Large intestine (tissue), 3 donors: ENCODE measurements at regions not wholly inside any gene's neighbourhood (a gene's known extent, or its start where the extent isn't known, plus 50 kb on each side); places are given as distances from the start of the nearest gene placed in this dataset.

ENCODE experiments used
- DNase-seq, 2 donors: peaks; one replicate each; pipeline versions ENCODE4 v3.0.0 to v3.0.0-alpha.2; 2013
- H3K27ac ChIP-seq: one replicate; pipeline ENCODE4 v1.5.1; 2013; ENCODE audit warnings: low read length
- H3K27me3 ChIP-seq: 2 replicates; pipeline ENCODE4 v1.6.1; 2013; ENCODE audit warnings: low read length; ENCODE audit not compliant: control insufficient read depth, insufficient read depth
- H3K36me3 ChIP-seq: 2 replicates; pipeline ENCODE4 v1.6.1; 2013; ENCODE audit warnings: low read length; ENCODE audit not compliant: control insufficient read depth, insufficient read depth
- H3K4me1 ChIP-seq: one replicate; pipeline ENCODE4 v1.6.1; 2013; ENCODE audit warnings: low read length; ENCODE audit not compliant: control insufficient read depth, insufficient read depth
- H3K4me3 ChIP-seq: one replicate; pipeline ENCODE4 v1.5.1; 2013; ENCODE audit warnings: low read length
- H3K9me3 ChIP-seq: one replicate; pipeline ENCODE4 v1.6.1; 2013; ENCODE audit warnings: mild to moderate bottlenecking, low read depth, low read length, moderate library complexity; ENCODE audit not compliant: control insufficient read depth
- WGBS: methylation state at CpG from one replicate; pipeline ENCODE4 v1.1.5; 2013; ENCODE audit warnings: low lambda C conversion rate; ENCODE audit not compliant: insufficient coverage; 5-methylcytosine and 5-hydroxymethylcytosine counted together

GRCh38 chr13:39856714-39857113 lies 201.3 kb downstream of the COG6 start:
- Histone ChIP-seq H3K36me3 (no peaks in the 10 kb centered on the region), H3K4me3 (no peak overlapping the region), H3K27ac (no peak overlapping the region), H3K4me1 (no peaks in the 10 kb centered on the region), H3K27me3 (no peaks in the 10 kb centered on the region), H3K9me3 (no peaks in the 10 kb centered on the region)
- WGBS: no CpG with 5 or more reads among the region's 8 CpGs
- DNase-seq: no peak

- no CpG with 5 or more reads among the region's 2 CpGs for WGBS
Measured at GRCh38 chr13:39858794-39859193, 203.3 kb downstream of the COG6 start.

GRCh38 chr13:39859898-39860297 lies 204.4 kb downstream of the COG6 start:
- WGBS: no CpG with 5 or more reads among the region's 3 CpGs
- no peak overlapping the region for H3K4me3 ChIP-seq
- no peaks in the 10 kb centered on the region for H3K36me3 ChIP-seq

More at GRCh38 chr13:39858794-39859193, 203.3 kb downstream of the COG6 start:
- Histone ChIP-seq H3K36me3 (no peaks in the 10 kb centered on the region), H3K9me3 (no peaks in the 10 kb centered on the region), H3K4me1 (no peaks in the 10 kb centered on the region), H3K27ac (no peak overlapping the region), H3K4me3 (no peak overlapping the region), H3K27me3 (no peaks in the 10 kb centered on the region)
- DNase-seq: no peak

GRCh38 chr13:39862900-39863299 lies 207.4 kb downstream of the COG6 start:
- DNase-seq: no peak
- Histone ChIP-seq H3K9me3 (no peaks in the 10 kb centered on the region), H3K4me3 (no peak overlapping the region), H3K4me1 (no peaks in the 10 kb centered on the region), H3K27me3 (no peaks in the 10 kb centered on the region), H3K36me3 (no peaks in the 10 kb centered on the region), H3K27ac (no peak overlapping the region)
- WGBS: no CpG with 5 or more reads among the region's 2 CpGs

More at GRCh38 chr13:39859898-39860297, 204.4 kb downstream of the COG6 start:
- Histone ChIP-seq H3K27ac (no peak overlapping the region), H3K4me1 (no peaks in the 10 kb centered on the region), H3K27me3 (no peaks in the 10 kb centered on the region), H3K9me3 (no peaks in the 10 kb centered on the region)
- DNase-seq: no peak

- WGBS: 96% methylated on average over 5 of the region's 5 CpGs
- H3K4me1 ChIP-seq: no peaks in the 10 kb centered on the region
Measured at GRCh38 chr13:39864221-39864620, 208.8 kb downstream of the COG6 start.

GRCh38 chr13:39866722-39867121 lies 211.3 kb downstream of the COG6 start:
- no peak overlapping the region for H3K27ac ChIP-seq
- no peaks in the 10 kb centered on the region for H3K9me3 ChIP-seq
- no peaks in the 10 kb centered on the region for H3K4me1 ChIP-seq
- no peak overlapping the region for H3K4me3 ChIP-seq
- WGBS: 88% methylated on average over 1 of the region's 1 CpG
- DNase-seq: no peak
- no peaks in the 10 kb centered on the region for H3K36me3 ChIP-seq
- H3K27me3 ChIP-seq: no peaks in the 10 kb centered on the region

More at GRCh38 chr13:39864221-39864620, 208.8 kb downstream of the COG6 start:
- Histone ChIP-seq H3K4me3 (no peak overlapping the region), H3K27me3 (no peaks in the 10 kb centered on the region), H3K36me3 (no peaks in the 10 kb centered on the region), H3K27ac (no peak overlapping the region), H3K9me3 (no peaks in the 10 kb centered on the region)
- DNase-seq: no peak

GRCh38 chr13:39867807-39868206 lies 212.3 kb downstream of the COG6 start:
- no CpG with 5 or more reads among the region's 2 CpGs for WGBS
- no peak overlapping the region for H3K4me3 ChIP-seq
- H3K4me1 ChIP-seq: no peaks in the 10 kb centered on the region
- DNase-seq: no peak
- no peaks in the 10 kb centered on the region for H3K36me3 ChIP-seq
- H3K27ac ChIP-seq: no peak overlapping the region
- no peaks in the 10 kb centered on the region for H3K9me3 ChIP-seq
- no peaks in the 10 kb centered on the region for H3K27me3 ChIP-seq

GRCh38 chr13:39870197-39870747 lies 214.8 kb downstream of the COG6 start:
- Histone ChIP-seq H3K4me1 (no peaks in the 10 kb centered on the region), H3K27me3 (no peaks in the 10 kb centered on the region), H3K36me3 (no peaks in the 10 kb centered on the region), H3K27ac (no peak overlapping the region), H3K9me3 (no peaks in the 10 kb centered on the region), H3K4me3 (no peak overlapping the region)
- no peak for DNase-seq
- WGBS: 60% methylated on average over 1 of the region's 2 CpGs

- H3K9me3 ChIP-seq: no peaks in the 10 kb centered on the region
- H3K36me3 ChIP-seq: no peaks in the 10 kb centered on the region
- H3K4me3 ChIP-seq: no peak overlapping the region
- no peak for DNase-seq
- no peaks in the 10 kb centered on the region for H3K4me1 ChIP-seq
- H3K27me3 ChIP-seq: no peaks in the 10 kb centered on the region
- WGBS: no CpG with 5 or more reads among the region's 3 CpGs
- H3K27ac ChIP-seq: no peak overlapping the region
Measured at GRCh38 chr13:39874331-39875053, 219.0 kb downstream of the COG6 start.

GRCh38 chr13:39875111-39875987 lies 219.9 kb downstream of the COG6 start:
- Histone ChIP-seq H3K27me3 (no peaks in the 10 kb centered on the region), H3K4me3 (no peak overlapping the region), H3K36me3 (no peaks in the 10 kb centered on the region), H3K27ac (no peak overlapping the region), H3K9me3 (no peaks in the 10 kb centered on the region), H3K4me1 (no peaks in the 10 kb centered on the region)
- 100% methylated on average over 1 of the region's 9 CpGs for WGBS
- no peak for DNase-seq
